Loucy (cell line): ENCODE measurements at regions not wholly inside any gene's neighbourhood (a gene's known extent, or its start where the extent isn't known, plus 50 kb on each side); places are given as distances from the start of the nearest gene placed in this dataset.

Experiments used
- H2AFZ ChIP-seq: fragments of 200-600 bp; sonication (generic); 2 replicates; pipeline ENCODE4 v1.6.0; 2016; ENCODE audit warnings: antibody characterized with exemption, mild to moderate bottlenecking, low read length, moderate library complexity
- H3F3A ChIP-seq: fragments of 200-600 bp; 2 replicates; pipeline ENCODE4 v1.6.0; 2016; ENCODE audit warnings: antibody characterized with exemption, low read depth, mild to moderate bottlenecking
- H3K27me3 ChIP-seq: fragments of 200-600 bp; sonication (generic); 2 replicates; pipeline ENCODE4 v1.6.1; 2014; ENCODE audit warnings: low read length, mild to moderate bottlenecking; ENCODE audit not compliant: insufficient read depth, poor library complexity, severe bottlenecking
- H3K36me3 ChIP-seq: fragments of 200-600 bp; sonication (generic); 2 replicates; pipeline ENCODE4 v1.6.1; 2016; ENCODE audit warnings: low read length; ENCODE audit not compliant: insufficient read depth
- H3K4me1 ChIP-seq: fragments of 200-600 bp; sonication (generic); 2 replicates; pipeline ENCODE4 v1.5.1; 2014; ENCODE audit warnings: low read length, mild to moderate bottlenecking; ENCODE audit not compliant: insufficient read depth, poor library complexity, severe bottlenecking
- H3K4me2 ChIP-seq: fragments of 200-600 bp; sonication (generic); 2 replicates; pipeline ENCODE4 v1.6.0; 2014; ENCODE audit warnings: antibody characterized with exemption, low read length, low read depth, mild to moderate bottlenecking; ENCODE audit not compliant: poor library complexity, severe bottlenecking
- H3K4me3 ChIP-seq: fragments of 200-600 bp; sonication (generic); 2 replicates; pipeline ENCODE4 v1.5.1; 2014; ENCODE audit warnings: low read length, mild to moderate bottlenecking, mixed read lengths; ENCODE audit not compliant: poor library complexity, severe bottlenecking
- H3K79me2 ChIP-seq: fragments of 200-600 bp; sonication (generic); 2 replicates; pipeline ENCODE4 v1.6.1; 2014; ENCODE audit warnings: low read length; ENCODE audit not compliant: insufficient read depth
- H3K9ac ChIP-seq: fragments of 200-600 bp; sonication (generic); 2 replicates; pipeline ENCODE4 v1.6.0; 2014; ENCODE audit warnings: mild to moderate bottlenecking, low read depth, low read length, moderate library complexity; ENCODE audit not compliant: poor library complexity, severe bottlenecking
- H3K9me2 ChIP-seq: fragments of 200-600 bp; sonication (generic); replicated peaks from 2 replicates; pipeline ENCODE4 v1.6.1; 2016; ENCODE audit warnings: low read depth, low read length, mixed read lengths
- H3K9me3 ChIP-seq: fragments of 200-600 bp; sonication (generic); 2 replicates; pipeline ENCODE4 v1.6.1; 2014; ENCODE audit warnings: mild to moderate bottlenecking, antibody characterized with exemption, low read length, low read depth; ENCODE audit not compliant: insufficient read depth
- H4K20me1 ChIP-seq: fragments of 200-600 bp; sonication (generic); 2 replicates; pipeline ENCODE4 v1.6.0; 2014; ENCODE audit warnings: antibody characterized with exemption, low read length, mild to moderate bottlenecking; ENCODE audit not compliant: insufficient read depth, poor library complexity, severe bottlenecking
- CTCF ChIP-seq: fragments of 200-600 bp; sonication (generic); conservative IDR thresholded peaks from 2 replicates; pipeline ENCODE4 v1.5.1; 2014; ENCODE audit warnings: mild to moderate bottlenecking, antibody characterized with exemption, low read length
- EZH2phosphoT487 ChIP-seq: fragments of 200-600 bp; IDR thresholded peaks from 2 replicates; pipeline ENCODE4 v1.6.1; 2018; ENCODE audit warnings: antibody characterized with exemption, mild to moderate bottlenecking, moderate library complexity, borderline replicate concordance

- H3K4me3 ChIP-seq: no peak overlapping the region
- TF ChIP-seq EZH2phosphoT487: no peak
- TF ChIP-seq CTCF: no peak
- H3K4me2 ChIP-seq: no peak overlapping the region
- H3K79me2 ChIP-seq: no peaks in the 10 kb centered on the region
- no peaks in the 10 kb centered on the region for H3K36me3 ChIP-seq
- H3K27me3 ChIP-seq: no peaks in the 10 kb centered on the region
- no peaks in the 10 kb centered on the region for H3K4me1 ChIP-seq
- H3K9ac ChIP-seq: no peak overlapping the region
- no peak overlapping the region for H2AFZ ChIP-seq
- no peaks in the 10 kb centered on the region for H3F3A ChIP-seq
- no peaks in the 10 kb centered on the region for H3K9me2 ChIP-seq
- no peaks in the 10 kb centered on the region for H4K20me1 ChIP-seq
- no peaks in the 10 kb centered on the region for H3K9me3 ChIP-seq
These were observed 444.2 kb upstream of the OPRM1 start for GRCh38 chr6:153594871-153595270.

DNA sequence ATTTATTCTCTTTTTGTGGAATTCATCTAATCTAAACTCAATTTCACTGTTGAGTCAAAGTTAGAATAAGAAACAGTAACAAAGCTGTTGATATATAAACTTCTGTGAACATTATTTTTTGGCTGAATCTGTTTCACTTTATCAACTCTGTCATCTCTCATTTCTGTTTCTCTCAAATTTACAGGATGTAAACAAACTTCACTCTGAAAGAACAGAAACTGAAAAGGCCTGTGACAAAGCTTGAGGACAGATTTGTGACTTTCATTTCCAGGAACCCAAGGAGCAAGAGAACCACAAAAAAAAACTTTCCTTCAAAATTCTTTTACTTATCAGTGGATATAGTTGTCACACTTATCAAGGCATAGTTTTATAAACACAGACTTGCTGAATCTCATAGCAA is 447.9 kb upstream of the OPRM1 start:
- Histone ChIP-seq H3K79me2 (no peaks in the 10 kb centered on the region), H3K4me2 (no peak overlapping the region), H3K4me3 (no peak overlapping the region), H3K9me2 (no peaks in the 10 kb centered on the region), H3K9ac (no peak overlapping the region), H4K20me1 (no peaks in the 10 kb centered on the region), H3K27me3 (no peaks in the 10 kb centered on the region), H2AFZ (no peak overlapping the region), H3K4me1 (no peaks in the 10 kb centered on the region), H3F3A (no peaks in the 10 kb centered on the region), H3K36me3 (no peaks in the 10 kb centered on the region), H3K9me3 (no peaks in the 10 kb centered on the region)
- no peak for TF ChIP-seq EZH2phosphoT487

- no peaks in the 10 kb centered on the region for H3K36me3 ChIP-seq
- H3F3A ChIP-seq: no peaks in the 10 kb centered on the region
- H3K27me3 ChIP-seq: no peaks in the 10 kb centered on the region
- H3K9me3 ChIP-seq: no peaks in the 10 kb centered on the region
- no peaks in the 10 kb centered on the region for H3K4me1 ChIP-seq
- H2AFZ ChIP-seq: no peak overlapping the region
- H4K20me1 ChIP-seq: no peaks in the 10 kb centered on the region
- H3K4me2 ChIP-seq: no peak overlapping the region
- H3K9ac ChIP-seq: no peak overlapping the region
- no peak overlapping the region for H3K4me3 ChIP-seq
- no peaks in the 10 kb centered on the region for H3K9me2 ChIP-seq
- no peaks in the 10 kb centered on the region for H3K79me2 ChIP-seq
- TF ChIP-seq EZH2phosphoT487 (no peak), CTCF (no peak)
These were observed 448.6 kb upstream of the OPRM1 start for GRCh38 chr6:153590411-153590810.

DNA sequence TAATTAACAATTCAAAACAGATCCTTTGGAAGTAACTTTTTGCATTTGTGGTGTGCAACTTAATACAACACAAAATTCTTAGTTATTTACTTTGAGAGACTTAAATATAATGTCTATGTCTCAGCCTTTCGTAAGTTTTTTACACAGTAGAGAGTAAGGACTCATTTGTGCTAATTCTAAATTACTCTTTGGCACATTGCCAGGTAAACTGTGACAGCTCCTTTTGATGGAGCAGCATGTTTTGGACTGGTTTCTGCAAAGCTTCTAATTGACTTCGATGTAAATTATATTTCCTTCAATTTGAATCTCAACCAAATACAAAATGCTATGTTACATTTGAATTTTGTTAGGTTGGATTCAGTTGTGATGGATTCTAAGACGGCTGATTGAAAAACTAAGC is 450.7 kb upstream of the OPRM1 start:
- no peak overlapping the region for H3K4me3 ChIP-seq
- no peaks in the 10 kb centered on the region for H3K4me1 ChIP-seq
- H3K36me3 ChIP-seq: no peaks in the 10 kb centered on the region
- H3F3A ChIP-seq: no peaks in the 10 kb centered on the region
- no peaks in the 10 kb centered on the region for H3K9me3 ChIP-seq
- H3K9ac ChIP-seq: no peak overlapping the region
- no peaks in the 10 kb centered on the region for H3K79me2 ChIP-seq
- no peaks in the 10 kb centered on the region for H3K27me3 ChIP-seq
- H2AFZ ChIP-seq: no peak overlapping the region
- H3K4me2 ChIP-seq: no peak overlapping the region
- no peaks in the 10 kb centered on the region for H3K9me2 ChIP-seq
- no peak for TF ChIP-seq EZH2phosphoT487
- no peak for TF ChIP-seq CTCF
- no peaks in the 10 kb centered on the region for H4K20me1 ChIP-seq
